Neural crest cell (in vitro differentiated cells): ENCODE measurements at regions not wholly inside any gene's neighbourhood (a gene's known extent, or its start where the extent isn't known, plus 50 kb on each side); places are given as distances from the start of the nearest gene placed in this dataset.

Source experiments
- DNase-seq: peaks from one replicate; pipeline ENCODE4 v3.0.0; 2021; ENCODE audit warnings: low read depth, mixed read lengths, low spot score
- H3K27ac Mint-ChIP-seq: one replicate; pipeline ENCODE4 v1.8.0; 2021; ENCODE audit warnings: mild to moderate bottlenecking, mixed read lengths; ENCODE audit not compliant: unreplicated experiment
- H3K27me3 Mint-ChIP-seq: 2 replicates; pipeline ENCODE4 v1.8.0; 2021; ENCODE audit warnings: low read depth, mild to moderate bottlenecking, mixed read lengths
- H3K36me3 Mint-ChIP-seq: 2 replicates; pipeline ENCODE4 v1.8.0; 2021; ENCODE audit warnings: low read depth, mild to moderate bottlenecking, mixed read lengths
- H3K4me1 Mint-ChIP-seq: 2 replicates; pipeline ENCODE4 v1.8.0; 2021; ENCODE audit warnings: mixed read lengths
- H3K4me3 Mint-ChIP-seq: one replicate; pipeline ENCODE4 v1.8.0; 2021; ENCODE audit warnings: mild to moderate bottlenecking, mixed read lengths
- H3K9me3 Mint-ChIP-seq: 2 replicates; pipeline ENCODE4 v1.8.0; 2021; ENCODE audit warnings: mixed read lengths
- TF ChIP-seq, protein P1 (sequence below): fragments of 200-600 bp; sonication (generic); conservative IDR thresholded peaks from 2 replicates; pipeline ENCODE4 v1.5.0; 2021; ENCODE audit warnings: antibody characterized with exemption, mild to moderate bottlenecking

DNA sequence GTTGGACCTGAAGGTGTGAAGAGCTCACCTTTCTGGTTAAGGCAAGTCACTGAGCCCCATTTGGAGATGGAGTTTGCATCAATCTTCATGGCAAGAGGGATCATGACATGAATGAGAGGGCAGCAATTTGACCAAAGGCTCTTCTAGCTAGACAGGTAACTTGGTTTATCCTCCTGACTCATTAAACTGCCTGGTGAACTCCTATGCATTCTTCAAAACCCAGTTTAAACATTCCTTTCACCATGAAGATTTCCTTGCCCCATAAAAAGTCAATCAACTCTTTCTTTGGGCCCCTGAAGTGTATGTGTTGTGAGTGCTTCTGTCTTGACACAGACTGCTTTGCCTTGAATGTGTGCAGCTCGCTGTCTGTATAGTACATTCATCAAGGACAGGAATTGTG lies 120.0 kb upstream of the FOXF1 start:
- DNase-seq = no peak
- Mint-ChIP-seq H3K4me1 (no peaks in the 10 kb centered on the region), H3K4me3 (no peak overlapping the region), H3K27ac (no peak overlapping the region), H3K27me3 (peaks cover 3% of the 10 kb centered on the region), H3K9me3 (no peaks in the 10 kb centered on the region), H3K36me3 (no peaks in the 10 kb centered on the region)
- TF ChIP-seq, protein P1, sequence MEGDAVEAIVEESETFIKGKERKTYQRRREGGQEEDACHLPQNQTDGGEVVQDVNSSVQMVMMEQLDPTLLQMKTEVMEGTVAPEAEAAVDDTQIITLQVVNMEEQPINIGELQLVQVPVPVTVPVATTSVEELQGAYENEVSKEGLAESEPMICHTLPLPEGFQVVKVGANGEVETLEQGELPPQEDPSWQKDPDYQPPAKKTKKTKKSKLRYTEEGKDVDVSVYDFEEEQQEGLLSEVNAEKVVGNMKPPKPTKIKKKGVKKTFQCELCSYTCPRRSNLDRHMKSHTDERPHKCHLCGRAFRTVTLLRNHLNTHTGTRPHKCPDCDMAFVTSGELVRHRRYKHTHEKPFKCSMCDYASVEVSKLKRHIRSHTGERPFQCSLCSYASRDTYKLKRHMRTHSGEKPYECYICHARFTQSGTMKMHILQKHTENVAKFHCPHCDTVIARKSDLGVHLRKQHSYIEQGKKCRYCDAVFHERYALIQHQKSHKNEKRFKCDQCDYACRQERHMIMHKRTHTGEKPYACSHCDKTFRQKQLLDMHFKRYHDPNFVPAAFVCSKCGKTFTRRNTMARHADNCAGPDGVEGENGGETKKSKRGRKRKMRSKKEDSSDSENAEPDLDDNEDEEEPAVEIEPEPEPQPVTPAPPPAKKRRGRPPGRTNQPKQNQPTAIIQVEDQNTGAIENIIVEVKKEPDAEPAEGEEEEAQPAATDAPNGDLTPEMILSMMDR = no peak

DNA sequence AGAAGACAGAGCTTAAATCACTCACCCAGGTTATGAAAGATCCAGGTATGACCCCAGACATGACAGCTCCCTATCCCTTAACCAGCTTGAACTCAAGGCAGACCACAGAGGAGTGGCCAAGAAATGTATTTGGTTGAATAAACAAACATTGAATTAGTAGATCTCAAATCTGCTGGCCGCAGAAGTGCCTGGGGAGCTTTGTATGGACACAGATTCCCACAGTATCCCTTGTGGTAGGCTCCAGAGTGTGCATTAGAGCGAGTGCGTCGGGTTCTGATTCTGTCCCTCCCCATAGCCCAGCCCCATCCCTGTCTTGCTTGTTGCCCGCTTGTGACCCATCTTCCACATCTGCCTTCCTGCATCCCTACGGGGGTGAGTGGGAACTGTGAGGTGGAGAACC lies 118.8 kb upstream of the FOXF1 start:
- Mint-ChIP-seq H3K27me3 (peaks cover 3% of the 10 kb centered on the region), H3K27ac (no peak overlapping the region), H3K36me3 (no peaks in the 10 kb centered on the region), H3K4me1 (peaks cover 7% of the 10 kb centered on the region), H3K9me3 (no peaks in the 10 kb centered on the region), H3K4me3 (no peak overlapping the region)
- DNase-seq = no peak
- TF ChIP-seq, protein P1 = no peak

DNA sequence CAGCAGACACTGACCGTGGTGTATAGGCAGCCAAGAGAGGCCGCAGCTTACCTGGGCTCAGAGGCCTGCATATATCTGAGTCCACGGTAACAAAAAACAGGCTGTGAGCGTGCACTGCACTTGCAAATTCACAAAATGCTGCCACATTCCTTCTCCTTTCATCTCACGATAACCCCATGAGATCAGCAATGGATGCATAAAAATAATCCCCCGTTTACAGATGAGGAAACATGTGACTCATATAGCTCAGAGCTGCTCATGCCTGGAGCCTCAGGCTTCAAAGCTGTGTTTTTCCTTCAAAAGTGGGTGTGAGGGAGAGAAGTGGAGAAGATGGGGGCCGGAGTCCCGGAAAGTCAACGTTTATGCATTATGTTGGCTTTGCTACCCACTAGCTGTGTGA lies 118.3 kb upstream of the FOXF1 start:
- Mint-ChIP-seq H3K9me3 (no peaks in the 10 kb centered on the region), H3K4me1 (peaks cover 12% of the 10 kb centered on the region), H3K27me3 (peaks cover 3% of the 10 kb centered on the region), H3K27ac (no peak overlapping the region), H3K4me3 (no peak overlapping the region), H3K36me3 (no peaks in the 10 kb centered on the region)
- DNase-seq = no peak
- TF ChIP-seq, protein P1 = no peak

DNA sequence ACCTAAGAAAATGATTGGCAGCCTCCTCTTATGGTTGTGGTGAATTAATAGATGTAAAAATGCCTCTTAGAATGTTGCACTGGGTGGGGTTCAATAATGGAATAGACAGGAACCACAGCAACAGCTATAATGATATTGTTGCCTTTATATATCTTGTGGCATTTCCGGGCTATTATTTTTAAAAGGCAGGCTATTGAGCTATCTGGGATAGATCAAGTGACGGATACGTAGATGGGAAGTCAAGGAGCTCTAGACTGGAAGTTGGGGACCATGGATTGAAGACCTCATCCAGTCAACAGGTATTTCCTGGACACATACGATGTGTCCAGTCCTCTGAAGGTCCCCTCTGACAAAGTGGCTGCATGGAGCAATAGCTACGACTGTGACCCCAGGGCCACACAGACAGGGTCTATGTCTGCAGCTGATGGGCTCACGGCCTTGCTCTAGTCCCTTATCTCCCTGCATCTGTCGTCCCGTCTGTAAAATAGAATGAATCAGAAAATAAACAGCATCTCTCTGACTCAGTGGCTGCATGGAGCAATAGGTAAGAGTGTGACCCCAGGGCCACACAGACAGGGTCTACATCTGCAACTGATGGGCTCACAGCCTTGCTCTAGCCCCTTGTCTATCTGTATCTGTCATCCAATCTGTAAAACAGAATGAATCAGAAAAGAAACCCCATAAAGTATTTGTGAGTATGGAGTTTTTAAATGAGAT lies 117.7 kb upstream of the FOXF1 start:
- Mint-ChIP-seq H3K27me3 (peaks cover 3% of the 10 kb centered on the region), H3K27ac (no peak overlapping the region), H3K4me1 (peaks cover 15% of the 10 kb centered on the region), H3K4me3 (no peak overlapping the region), H3K9me3 (no peaks in the 10 kb centered on the region), H3K36me3 (no peaks in the 10 kb centered on the region)
- TF ChIP-seq, protein P1 = no peak
- no peak for DNase-seq

DNA sequence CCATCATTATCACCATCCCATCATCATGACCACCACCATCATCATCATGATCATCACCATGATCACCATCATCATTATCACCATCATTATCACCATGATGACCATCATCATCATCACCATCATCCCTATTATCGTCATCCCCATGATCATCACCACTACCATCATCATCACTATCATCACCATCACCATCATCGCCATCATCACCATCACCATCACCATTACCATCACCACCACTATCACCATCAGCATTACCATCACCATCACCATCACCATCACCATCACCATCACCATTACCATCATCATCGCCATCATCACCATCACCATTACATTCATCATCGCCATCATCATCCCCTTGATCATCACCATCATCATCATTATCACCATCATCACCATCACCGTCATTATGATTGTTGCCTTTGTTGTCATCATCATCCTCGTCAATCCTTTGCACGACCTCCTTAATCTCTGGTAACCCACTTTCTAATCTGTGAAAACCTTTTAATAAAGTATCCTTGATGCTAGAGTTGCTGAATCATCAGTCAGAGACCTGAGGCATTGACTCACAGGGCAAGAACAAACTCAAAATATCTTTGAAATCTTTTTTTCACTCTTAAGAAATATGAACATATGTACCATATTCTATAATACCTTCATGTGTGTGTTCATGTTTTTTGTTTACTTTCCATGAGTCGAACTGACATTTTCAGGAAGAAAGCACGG lies 116.3 kb upstream of the FOXF1 start:
- DNase-seq = no peak
- Mint-ChIP-seq H3K4me3 (no peak overlapping the region), H3K4me1 (peaks cover 19% of the 10 kb centered on the region), H3K9me3 (no peaks in the 10 kb centered on the region), H3K27me3 (no peaks in the 10 kb centered on the region), H3K27ac (no peak overlapping the region), H3K36me3 (no peaks in the 10 kb centered on the region)
- TF ChIP-seq, protein P1 = no peak
